Fibroblast of pulmonary artery (primary cell): ENCODE measurements at regions not wholly inside any gene's neighbourhood (a gene's known extent, or its start where the extent isn't known, plus 50 kb on each side); places are given as distances from the start of the nearest gene placed in this dataset.

Experiments
- DNase-seq: peaks from one replicate; pipeline ENCODE4 v3.0.0-alpha.2; 2010; ENCODE audit warnings: low read depth
- H3K4me3 ChIP-seq: replicated peaks from 2 replicates; pipeline ENCODE4 v1.5.1; 2011; ENCODE audit warnings: low read depth, mild to moderate bottlenecking, control low read depth, low read length, moderate library complexity
- TF ChIP-seq, protein P1 (sequence below): IDR thresholded peaks from 2 replicates; pipeline ENCODE4 v1.5.1; 2011; ENCODE audit warnings: mild to moderate bottlenecking, control low read depth, low read length, inconsistent platforms; ENCODE audit errors: missing control alignments

- DNase-seq, result no peak
- H3K4me3 ChIP-seq, result no peak overlapping the region
- TF ChIP-seq, protein P1, sequence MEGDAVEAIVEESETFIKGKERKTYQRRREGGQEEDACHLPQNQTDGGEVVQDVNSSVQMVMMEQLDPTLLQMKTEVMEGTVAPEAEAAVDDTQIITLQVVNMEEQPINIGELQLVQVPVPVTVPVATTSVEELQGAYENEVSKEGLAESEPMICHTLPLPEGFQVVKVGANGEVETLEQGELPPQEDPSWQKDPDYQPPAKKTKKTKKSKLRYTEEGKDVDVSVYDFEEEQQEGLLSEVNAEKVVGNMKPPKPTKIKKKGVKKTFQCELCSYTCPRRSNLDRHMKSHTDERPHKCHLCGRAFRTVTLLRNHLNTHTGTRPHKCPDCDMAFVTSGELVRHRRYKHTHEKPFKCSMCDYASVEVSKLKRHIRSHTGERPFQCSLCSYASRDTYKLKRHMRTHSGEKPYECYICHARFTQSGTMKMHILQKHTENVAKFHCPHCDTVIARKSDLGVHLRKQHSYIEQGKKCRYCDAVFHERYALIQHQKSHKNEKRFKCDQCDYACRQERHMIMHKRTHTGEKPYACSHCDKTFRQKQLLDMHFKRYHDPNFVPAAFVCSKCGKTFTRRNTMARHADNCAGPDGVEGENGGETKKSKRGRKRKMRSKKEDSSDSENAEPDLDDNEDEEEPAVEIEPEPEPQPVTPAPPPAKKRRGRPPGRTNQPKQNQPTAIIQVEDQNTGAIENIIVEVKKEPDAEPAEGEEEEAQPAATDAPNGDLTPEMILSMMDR, result no peak
These were observed 96.4 kb downstream of the TMEM170B start for GRCh38 chr6:11633741-11634509.

- TF ChIP-seq, protein P1, result no peak
- no peak overlapping the region for H3K4me3 ChIP-seq
- no peak for DNase-seq
These were observed 97.4 kb downstream of the TMEM170B start for GRCh38 chr6:11634948-11635347.

- DNase-seq, result no peak
- H3K4me3 ChIP-seq, result no peak overlapping the region
- TF ChIP-seq, protein P1, result no peak
These were observed 98.6 kb downstream of the TMEM170B start for GRCh38 chr6:11636121-11636520.

DNA sequence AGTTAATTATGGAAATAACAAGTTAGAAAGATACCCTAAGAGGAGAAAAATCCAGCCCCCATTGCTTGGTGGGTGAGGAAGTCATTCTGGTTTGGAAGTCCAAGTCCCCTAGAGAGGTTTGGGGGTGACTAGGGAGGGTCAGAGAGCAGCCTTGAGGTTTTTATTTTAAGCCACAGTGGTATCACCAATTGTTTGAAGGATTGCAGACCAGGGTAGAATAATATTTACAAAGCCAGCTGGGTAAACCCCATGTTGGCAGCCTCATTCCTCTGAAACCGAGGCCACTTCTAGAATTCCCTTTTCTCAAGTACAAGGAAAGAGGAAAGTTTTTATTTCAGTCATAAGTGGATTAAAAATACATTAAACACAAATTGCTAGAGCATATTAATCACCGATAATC, 99.7 kb downstream of the TMEM170B start:
- TF ChIP-seq, protein P1, result no peak

GRCh38 chr6:11639376-11640235, 102.1 kb downstream of the TMEM170B start:
- no peak overlapping the region for H3K4me3 ChIP-seq
- TF ChIP-seq, protein P1, result no peak
- DNase-seq, result no peak

More for the DNA sequence above, 99.7 kb downstream of the TMEM170B start:
- no peak for DNase-seq
- no peak overlapping the region for H3K4me3 ChIP-seq

- no peak overlapping the region for H3K4me3 ChIP-seq
- TF ChIP-seq, protein P1, result no peak
- DNase-seq, result no peak
These were observed 102.9 kb downstream of the TMEM170B start for GRCh38 chr6:11640486-11640885.
